H1 (cell line): ENCODE measurements at regions not wholly inside any gene's neighbourhood (a gene's known extent, or its start where the extent isn't known, plus 50 kb on each side); places are given as distances from the start of the nearest gene placed in this dataset.

Experiments used
- CTCF ChIA-PET: fragments of 300-600 bp; sonication (Branson Sonifier 250); formaldehyde crosslinking; loops from one replicate; lab custom pipeline; 2021; ENCODE audit not compliant: partially characterized antibody; lab: Charles Lee
- POLR2A ChIA-PET: fragments of 300-600 bp; sonication (Branson Sonifier 250); formaldehyde crosslinking; loops from one replicate; lab custom pipeline; 2021; ENCODE audit warnings: inconsistent platforms; ENCODE audit not compliant: partially characterized antibody; lab: Charles Lee
- DNase-seq, 2 experiments: peaks; one replicate each; pipeline versions ENCODE4 v3.0.0 to v3.0.0-alpha.2; 2010 to 2022; ENCODE audit warnings: low spot score in 2 of 2, low read depth in 1 of 2, mixed read lengths in 1 of 2
- FAIRE-seq: peaks from 2 replicates; lab custom pipeline; 2011; peaks lifted over from hg19 to GRCh38; lab: Jason Lieb, UNC
- H2AFZ ChIP-seq: 2 replicates; pipeline ENCODE4 v1.8.1; 2012; ENCODE audit warnings: low read length, inconsistent platforms
- H2AK5ac ChIP-seq: 2 replicates; pipeline ENCODE4 v1.6.1; 2013; ENCODE audit warnings: low read depth, low read length
- H2BK120ac ChIP-seq: replicated peaks from 2 replicates; pipeline ENCODE3; 2013; ENCODE audit warnings: low read depth, low read length, inconsistent platforms
- H2BK12ac ChIP-seq: 2 replicates; pipeline ENCODE4 v1.6.1; 2013; ENCODE audit warnings: low read depth, low read length
- H2BK15ac ChIP-seq: 2 replicates; pipeline ENCODE4 v1.6.1; 2013; ENCODE audit warnings: low read length
- H2BK20ac ChIP-seq: 2 replicates; pipeline ENCODE4 v1.6.1; 2013; ENCODE audit warnings: low read length
- H2BK5ac ChIP-seq: 2 replicates; pipeline ENCODE4 v1.6.1; 2013; ENCODE audit warnings: low read depth, low read length
- H3K14ac ChIP-seq: 2 replicates; pipeline ENCODE4 v1.6.1; 2013; ENCODE audit warnings: inconsistent platforms; ENCODE audit not compliant: insufficient read length
- H3K18ac ChIP-seq: 2 replicates; pipeline ENCODE4 v1.6.1; 2013; ENCODE audit warnings: low read length; ENCODE audit errors: extremely low read depth
- H3K23ac ChIP-seq: 2 replicates; pipeline ENCODE4 v1.6.1; 2013; ENCODE audit warnings: inconsistent platforms; ENCODE audit not compliant: insufficient read length
- H3K23me2 ChIP-seq: 2 replicates; pipeline ENCODE4 v1.6.1; 2013; ENCODE audit warnings: low read depth, low read length
- H3K27ac ChIP-seq: 2 replicates; pipeline ENCODE4 v1.6.1; 2011; ENCODE audit warnings: low read depth, low read length, inconsistent platforms
- H3K27me3 ChIP-seq, 4 experiments: replicated peaks in 1 of 4; 1 replicate in 1 of 4; 2 replicates in 3 of 4; pipeline versions ENCODE4 v1.6.1 to v1.8.1; 2011 to 2013; ENCODE audit warnings: low read length in 3 of 4, mild to moderate bottlenecking in 3 of 4, inconsistent platforms in 2 of 4, mixed read lengths in 2 of 4, moderate library complexity in 1 of 4; ENCODE audit not compliant: control insufficient read depth in 3 of 4, insufficient read depth in 3 of 4; ENCODE audit errors: extremely low read depth in 1 of 4
- H3K36me3 ChIP-seq, 4 experiments: 2 replicates each; pipeline versions ENCODE4 v1.6.1 to v1.8.1; 2011 to 2013; ENCODE audit warnings: mild to moderate bottlenecking in 4 of 4, low read length in 3 of 4, moderate library complexity in 2 of 4, control low read depth in 1 of 4, inconsistent platforms in 1 of 4; ENCODE audit not compliant: insufficient read depth in 4 of 4, control insufficient read depth in 2 of 4
- H3K4ac ChIP-seq: replicated peaks from 2 replicates; pipeline ENCODE3; 2013; ENCODE audit warnings: low read length, low read depth, mixed read lengths, inconsistent platforms; ENCODE audit not compliant: insufficient read length
- H3K4me1 ChIP-seq, 4 experiments: replicated peaks in 1 of 4; 1 replicate in 1 of 4; 2 replicates in 3 of 4; pipeline versions ENCODE4 v1.6.1 to v1.8.1; 2011 to 2013; ENCODE audit warnings: low read length in 3 of 4, inconsistent platforms in 2 of 4, mixed read lengths in 1 of 4; ENCODE audit not compliant: insufficient read depth in 4 of 4, control insufficient read depth in 3 of 4
- H3K4me2 ChIP-seq, 2 experiments: 2 replicates each; pipeline versions ENCODE4 v1.6.1 to v1.8.1; 2011 to 2013; ENCODE audit warnings: low read depth in 2 of 2, low read length in 2 of 2, control low read depth in 1 of 2, inconsistent platforms in 1 of 2, mild to moderate bottlenecking in 1 of 2; ENCODE audit not compliant: insufficient read depth in 1 of 2
- H3K4me3 ChIP-seq, 4 experiments: fragments of 200-600, 300-600 bp in 1 of 4; sonication (generic), shearing (Covaris generic), sonication (Bioruptor Twin) in 1 of 4; 2 replicates each; pipeline versions ENCODE4 v1.5.1 to v1.8.1; 2011 to 2016; ENCODE audit warnings: low read length in 4 of 4, low read depth in 3 of 4, control low read depth in 2 of 4, inconsistent platforms in 2 of 4, mild to moderate bottlenecking in 2 of 4, mixed read lengths in 1 of 4, moderate library complexity in 1 of 4; ENCODE audit not compliant: insufficient read depth in 2 of 4; ENCODE audit errors: extremely low read depth in 1 of 4
- H3K56ac ChIP-seq: replicated peaks from 2 replicates; pipeline ENCODE3; 2013; ENCODE audit warnings: low read depth, mild to moderate bottlenecking, mixed read lengths, low read length, inconsistent platforms; ENCODE audit not compliant: insufficient read length
- H3K79me1 ChIP-seq: 2 replicates; pipeline ENCODE4 v1.6.1; 2013; ENCODE audit warnings: low read depth, low read length, control low read depth
- H3K79me2 ChIP-seq, 2 experiments: 2 replicates each; pipeline versions ENCODE4 v1.6.1 to v1.8.1; 2012 to 2013; ENCODE audit warnings: low read length in 2 of 2, mild to moderate bottlenecking in 2 of 2, inconsistent platforms in 1 of 2; ENCODE audit not compliant: insufficient read depth in 2 of 2, control insufficient read depth in 1 of 2
- H3K9ac ChIP-seq, 4 experiments: replicated peaks in 1 of 4; 1 replicate in 1 of 4; 2 replicates in 3 of 4; pipeline versions ENCODE4 v1.6.1 to v1.8.1; 2011 to 2013; ENCODE audit warnings: low read depth in 3 of 4, low read length in 3 of 4, control low read depth in 2 of 4, mild to moderate bottlenecking in 2 of 4, moderate library complexity in 2 of 4, inconsistent platforms in 1 of 4; ENCODE audit errors: extremely low read depth in 1 of 4
- H3K9me3 ChIP-seq, 2 experiments: 2 replicates each; pipeline versions ENCODE4 v1.6.1 to v1.8.1; 2012 to 2013; ENCODE audit warnings: mild to moderate bottlenecking in 2 of 2, moderate library complexity in 2 of 2, control low read depth in 1 of 2, inconsistent platforms in 1 of 2, low read depth in 1 of 2, low read length in 1 of 2, mixed read lengths in 1 of 2; ENCODE audit not compliant: insufficient read depth in 2 of 2
- H4K20me1 ChIP-seq, 2 experiments: replicated peaks in 1 of 2; 2 replicates each; pipeline versions ENCODE3 to v1.8.1; 2011 to 2013; ENCODE audit warnings: inconsistent platforms in 2 of 2, low read length in 2 of 2, mild to moderate bottlenecking in 1 of 2; ENCODE audit not compliant: insufficient read depth in 2 of 2, control insufficient read depth in 1 of 2
- H4K5ac ChIP-seq: 2 replicates; pipeline ENCODE4 v1.6.1; 2013; ENCODE audit warnings: low read length, low read depth, mixed read lengths, inconsistent platforms; ENCODE audit not compliant: insufficient read length
- H4K8ac ChIP-seq: 2 replicates; pipeline ENCODE4 v1.8.0; 2013; ENCODE audit warnings: mild to moderate bottlenecking, moderate library complexity, low read length, inconsistent platforms; ENCODE audit not compliant: insufficient read depth; ENCODE audit errors: extremely low read depth
- H4K91ac ChIP-seq: replicated peaks from 2 replicates; pipeline ENCODE3; 2013; ENCODE audit warnings: low read length, mixed read lengths, inconsistent platforms; ENCODE audit not compliant: insufficient read length
- CHD2 ChIP-seq: IDR thresholded peaks from 2 replicates; pipeline ENCODE4 v1.6.1; 2012; ENCODE audit warnings: low read length, improper control_type of control experiment
- E2F6 ChIP-seq: IDR thresholded peaks from 2 replicates; pipeline ENCODE4 v1.6.1; 2012; ENCODE audit warnings: inconsistent platforms
- JUND ChIP-seq: IDR thresholded peaks from 2 replicates; pipeline ENCODE4 v1.6.1; 2011; ENCODE audit warnings: mild to moderate bottlenecking, improper control_type of control experiment, low read length
- MAFK ChIP-seq: IDR thresholded peaks from 2 replicates; pipeline ENCODE4 v1.6.1; 2012; ENCODE audit warnings: low read depth, mild to moderate bottlenecking, improper control_type of control experiment, low read length
- NRF1 ChIP-seq: IDR thresholded peaks from 2 replicates; pipeline ENCODE4 v1.6.1; 2011; ENCODE audit warnings: mild to moderate bottlenecking, low read depth, low read length, improper control_type of control experiment
- RAD21 ChIP-seq, 2 experiments: IDR thresholded peaks in 1 of 2; conservative IDR thresholded peaks in 1 of 2; 2 replicates each; pipeline ENCODE4 v1.6.1; 2011; ENCODE audit warnings: low read depth in 2 of 2, low read length in 2 of 2, improper control_type of control experiment in 1 of 2, inconsistent platforms in 1 of 2, mild to moderate bottlenecking in 1 of 2, moderate library complexity in 1 of 2
- RNF2 ChIP-seq: fragments of 200-900, 300-1000 bp; sonication (generic); IDR thresholded peaks from 2 replicates; pipeline ENCODE4 v1.7.1; 2016; ENCODE audit warnings: borderline replicate concordance, low read depth, mild to moderate bottlenecking, antibody characterized with exemption, low read length; ENCODE audit not compliant: poor library complexity, severe bottlenecking; ENCODE audit errors: missing control alignments
- SP2 ChIP-seq: IDR thresholded peaks from 2 replicates; pipeline ENCODE4 v1.6.1; 2012; ENCODE audit warnings: mild to moderate bottlenecking, low read length, inconsistent platforms
- WGBS, 2 experiments: shearing (Covaris generic) in 1 of 2; methylation state at CpG; one replicate each; pipeline versions ENCODE4 v1.1.6 to v1.1.7; 2013 to 2015; ENCODE audit warnings: low lambda C conversion rate in 2 of 2, mixed read lengths in 2 of 2, inconsistent platforms in 1 of 2, low coverage in 1 of 2, missing lambda C conversion rate in 1 of 2; ENCODE audit not compliant: insufficient replicate concordance in 2 of 2, insufficient coverage in 1 of 2, insufficient read length in 1 of 2; ENCODE audit errors: extremely low coverage in 1 of 2, missing lambda C conversion rate in 1 of 2; 5-methylcytosine and 5-hydroxymethylcytosine counted together
- TF ChIP-seq, protein P1 (sequence below): IDR thresholded peaks from 2 replicates; pipeline ENCODE4 v1.6.1; 2012; ENCODE audit warnings: low read length, inconsistent platforms

GRCh38 chr2:17306706-17307105, 211.5 kb downstream of the RAD51AP2 start:
- Histone ChIP-seq H3K27ac (no peak overlapping the region), H2AFZ (no peak overlapping the region), H2BK120ac (no peak overlapping the region), H2AK5ac (no peak overlapping the region), H3K9me3 (no peaks in the 10 kb centered on the region), H3K56ac (no peak overlapping the region), H3K79me2 (no peaks in the 10 kb centered on the region), H3K4me1 (peaks cover 0 to 10% (median 3%) of the 10 kb centered on the region in 4 experiments; a peak in 4 of 7 replicates), H4K5ac (no peak overlapping the region), H3K23ac (no peak overlapping the region), H3K23me2 (no peaks in the 10 kb centered on the region), H3K79me1 (no peaks in the 10 kb centered on the region), H3K27me3 (no peaks in the 10 kb centered on the region), H2BK5ac (no peak overlapping the region), H4K91ac (no peak overlapping the region), H3K14ac (no peak overlapping the region), H3K18ac (no peak overlapping the region), H3K36me3 (no peaks in the 10 kb centered on the region), H3K4me2 (no peak overlapping the region), H3K4ac (no peak overlapping the region), H3K9ac (no peak overlapping the region), H4K8ac (no peak overlapping the region), H2BK20ac (no peak overlapping the region), H3K4me3 (no peak overlapping the region), H4K20me1 (no peaks in the 10 kb centered on the region), H2BK15ac (no peak overlapping the region), H2BK12ac (no peak overlapping the region)
- CTCF ChIA-PET: interaction anchor here (0.7 to 1.6 kb wide), 3 partner anchors 135 to 531 kb away, joined by 3 read pairs; no protein-coding TSS in a partner anchor
- POLR2A ChIA-PET: no interaction called here
- WGBS, 2 experiments: 92% methylated on average over 2 of the region's 2 CpGs; no CpG with 5 or more reads in 1 of the 2 experiments
- FAIRE-seq (no peak), DNase-seq (no peak)
- TF ChIP-seq NRF1 (no peak), JUND (no peak), RAD21 (IDR thresholded peaks at IDR 0.05 in 1 of 2, conservative IDR thresholded peaks at IDR 0.05 in 1 of 2; ENCODE audit: low read depth in 2 of 2, low read length in 2 of 2) (no peak), SP2 (no peak), RNF2 (no peak), MAFK (no peak), CHD2 (no peak), E2F6 (no peak)
- TF ChIP-seq, protein P1, sequence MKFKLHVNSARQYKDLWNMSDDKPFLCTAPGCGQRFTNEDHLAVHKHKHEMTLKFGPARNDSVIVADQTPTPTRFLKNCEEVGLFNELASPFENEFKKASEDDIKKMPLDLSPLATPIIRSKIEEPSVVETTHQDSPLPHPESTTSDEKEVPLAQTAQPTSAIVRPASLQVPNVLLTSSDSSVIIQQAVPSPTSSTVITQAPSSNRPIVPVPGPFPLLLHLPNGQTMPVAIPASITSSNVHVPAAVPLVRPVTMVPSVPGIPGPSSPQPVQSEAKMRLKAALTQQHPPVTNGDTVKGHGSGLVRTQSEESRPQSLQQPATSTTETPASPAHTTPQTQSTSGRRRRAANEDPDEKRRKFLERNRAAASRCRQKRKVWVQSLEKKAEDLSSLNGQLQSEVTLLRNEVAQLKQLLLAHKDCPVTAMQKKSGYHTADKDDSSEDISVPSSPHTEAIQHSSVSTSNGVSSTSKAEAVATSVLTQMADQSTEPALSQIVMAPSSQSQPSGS: no peak
